ENCODE measurements at regions not wholly inside any gene's neighbourhood (a gene's known extent, or its start where the extent isn't known, plus 50 kb on each side); places are given as distances from the start of the nearest gene placed in this dataset.

- no peak overlapping the region for H3K27ac ChIP-seq
- TF ChIP-seq, protein P1, sequence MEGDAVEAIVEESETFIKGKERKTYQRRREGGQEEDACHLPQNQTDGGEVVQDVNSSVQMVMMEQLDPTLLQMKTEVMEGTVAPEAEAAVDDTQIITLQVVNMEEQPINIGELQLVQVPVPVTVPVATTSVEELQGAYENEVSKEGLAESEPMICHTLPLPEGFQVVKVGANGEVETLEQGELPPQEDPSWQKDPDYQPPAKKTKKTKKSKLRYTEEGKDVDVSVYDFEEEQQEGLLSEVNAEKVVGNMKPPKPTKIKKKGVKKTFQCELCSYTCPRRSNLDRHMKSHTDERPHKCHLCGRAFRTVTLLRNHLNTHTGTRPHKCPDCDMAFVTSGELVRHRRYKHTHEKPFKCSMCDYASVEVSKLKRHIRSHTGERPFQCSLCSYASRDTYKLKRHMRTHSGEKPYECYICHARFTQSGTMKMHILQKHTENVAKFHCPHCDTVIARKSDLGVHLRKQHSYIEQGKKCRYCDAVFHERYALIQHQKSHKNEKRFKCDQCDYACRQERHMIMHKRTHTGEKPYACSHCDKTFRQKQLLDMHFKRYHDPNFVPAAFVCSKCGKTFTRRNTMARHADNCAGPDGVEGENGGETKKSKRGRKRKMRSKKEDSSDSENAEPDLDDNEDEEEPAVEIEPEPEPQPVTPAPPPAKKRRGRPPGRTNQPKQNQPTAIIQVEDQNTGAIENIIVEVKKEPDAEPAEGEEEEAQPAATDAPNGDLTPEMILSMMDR (conservative IDR thresholded peaks at IDR 0.05): no peak
- no peak for TF ChIP-seq ZFX (IDR thresholded peaks at IDR 0.05)
Measured at GRCh38 chr9:85405566-85405950, 336.2 kb downstream of the AGTPBP1 start.

GRCh38 chr9:85404911-85405565 is 336.7 kb downstream of the AGTPBP1 start:
- no peak overlapping the region for H3K27ac ChIP-seq
- TF ChIP-seq, protein P1 (conservative IDR thresholded peaks at IDR 0.05): no peak
- no peak for TF ChIP-seq ZFX (IDR thresholded peaks at IDR 0.05)

DNA sequence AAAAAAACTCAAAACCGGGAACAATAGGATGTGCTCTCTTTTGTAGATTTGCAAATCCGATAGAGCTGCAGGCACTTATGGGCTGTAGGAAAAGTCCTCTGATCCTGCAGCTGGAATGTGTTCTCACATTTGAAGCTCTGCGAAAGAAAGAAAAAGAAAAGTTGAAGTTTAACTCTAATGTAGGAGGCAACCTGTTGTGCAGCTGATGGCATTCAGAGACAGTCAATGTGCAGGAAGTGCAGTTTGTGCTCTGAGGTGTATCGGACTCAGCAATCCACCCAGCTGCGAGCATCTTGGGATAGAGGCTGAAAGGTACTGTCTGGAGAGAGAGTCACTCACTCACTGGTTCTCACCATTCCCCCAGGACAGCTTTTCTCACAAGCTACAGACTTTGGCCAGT is 339.2 kb downstream of the AGTPBP1 start:
- TF ChIP-seq, protein P1 (conservative IDR thresholded peaks at IDR 0.05): no peak
- no peak for TF ChIP-seq ZFX (IDR thresholded peaks at IDR 0.05)

GRCh38 chr9:85401998-85402397 is 339.8 kb downstream of the AGTPBP1 start:
- peak overlapping the region; percentile 7; the same call in 1 of the 2 replicates for H3K27ac ChIP-seq
- no peak for TF ChIP-seq ZFX (IDR thresholded peaks at IDR 0.05)
- TF ChIP-seq, protein P1 (conservative IDR thresholded peaks at IDR 0.05): no peak

More for the DNA sequence above, 339.2 kb downstream of the AGTPBP1 start:
- peak overlapping the region; percentile 7; the same call in 1 of the 2 replicates for H3K27ac ChIP-seq

- H3K27ac ChIP-seq: no peak overlapping the region
- TF ChIP-seq, protein P1 (conservative IDR thresholded peaks at IDR 0.05): no peak
Measured at GRCh38 chr9:85397005-85397404, 344.7 kb downstream of the AGTPBP1 start.

- TF ChIP-seq, protein P1 (conservative IDR thresholded peaks at IDR 0.05): no peak
- no peak for TF ChIP-seq ZFX (IDR thresholded peaks at IDR 0.05)
Measured at GRCh38 chr9:85392260-85392659, 349.5 kb downstream of the AGTPBP1 start.

GRCh38 chr9:85377731-85378289 is 363.9 kb downstream of the AGTPBP1 start:
- no peak overlapping the region for H3K27ac ChIP-seq
- no peak for TF ChIP-seq ZFX (IDR thresholded peaks at IDR 0.05)
- TF ChIP-seq, protein P1 (conservative IDR thresholded peaks at IDR 0.05): no peak

More at GRCh38 chr9:85392260-85392659, 349.5 kb downstream of the AGTPBP1 start:
- H3K27ac ChIP-seq: no peak overlapping the region
